Hematopoietic multipotent progenitor cell treated with erythropoietin and hydrocortisone succinate and interleukin-3 and kit ligand, for 8 days (in vitro differentiated cells): ENCODE measurements at regions not wholly inside any gene's neighbourhood (a gene's known extent, or its start where the extent isn't known, plus 50 kb on each side); places are given as distances from the start of the nearest gene placed in this dataset.

Experiments
- DNase-seq: peaks from one replicate; pipeline ENCODE4 v3.0.0-alpha.2; 2015

DNA sequence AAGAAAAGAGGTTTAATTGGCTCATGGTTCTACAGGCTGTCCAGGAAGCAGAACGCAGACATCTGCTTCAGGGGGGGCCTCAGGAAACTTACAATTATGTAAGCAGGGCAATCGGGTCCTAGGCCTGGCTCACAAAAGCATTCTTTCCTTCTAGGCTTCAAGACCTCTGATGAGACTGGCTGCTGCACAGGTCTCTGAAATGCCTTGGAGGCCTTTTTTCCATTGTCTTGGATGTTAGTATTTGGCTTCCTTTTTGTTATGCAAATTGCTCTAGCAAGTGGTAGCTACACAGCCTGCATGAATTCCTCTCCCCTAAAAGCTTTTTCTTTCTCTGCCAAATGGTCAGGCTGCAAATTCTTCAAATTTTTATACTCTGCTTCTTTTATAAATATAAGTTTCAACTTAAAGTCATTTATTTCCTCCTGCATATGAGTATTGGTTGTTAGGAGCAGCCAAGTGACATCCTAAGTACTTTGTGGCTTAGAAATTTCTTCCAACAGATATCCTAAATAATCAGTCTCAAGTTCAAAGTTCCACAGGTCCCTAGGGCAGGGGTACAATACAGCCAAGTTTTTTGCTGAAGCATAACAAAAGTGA is 83.1 kb upstream of the SEMA3A start:
- DNase-seq: no peak

DNA sequence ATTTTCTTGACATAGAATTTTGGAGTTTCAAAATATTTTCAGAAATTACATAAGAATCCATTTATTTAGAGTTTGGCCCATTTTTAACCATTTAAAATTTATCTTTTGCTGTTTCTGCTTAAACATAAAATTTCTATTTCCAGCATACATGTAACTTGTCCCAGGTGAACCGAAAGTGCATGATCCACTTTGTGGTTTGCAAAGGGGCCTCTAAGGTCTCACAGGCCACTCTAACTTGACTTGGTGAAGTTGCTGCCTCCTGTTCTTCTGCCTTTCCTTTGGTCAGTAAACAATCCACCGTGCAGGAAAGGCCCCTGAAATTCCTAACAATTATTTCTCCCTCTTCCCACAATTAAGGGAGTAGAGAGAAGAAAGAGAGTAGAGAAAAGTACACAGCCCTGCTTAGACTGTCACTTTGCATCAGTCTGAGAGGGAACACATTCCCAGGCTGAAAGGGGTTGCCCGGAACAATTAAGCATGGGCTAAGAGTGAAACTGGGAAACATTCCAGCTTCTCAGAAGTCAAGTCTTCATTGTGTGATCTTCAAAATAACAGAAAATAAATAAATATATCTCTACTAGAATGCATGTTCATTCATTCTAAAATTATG is 79.5 kb upstream of the SEMA3A start:
- no peak for DNase-seq

DNA sequence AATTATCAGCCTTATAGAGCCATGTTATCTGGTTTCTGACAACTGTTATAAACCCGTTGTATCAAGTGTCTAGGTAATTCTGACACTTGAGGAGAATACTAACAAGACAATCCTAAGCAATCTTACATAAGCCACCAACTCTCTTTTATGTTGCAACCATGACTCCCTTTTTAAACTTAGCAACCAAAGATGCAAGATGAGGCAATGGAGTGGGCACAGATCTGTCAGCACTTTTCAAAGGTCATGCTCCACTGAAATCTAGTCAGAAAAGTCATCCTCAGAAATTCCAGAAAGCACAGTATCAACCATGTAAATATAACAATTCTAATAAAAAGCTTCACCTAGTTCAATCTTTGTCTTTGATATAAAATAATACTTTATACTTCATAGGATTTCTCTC is 77.0 kb upstream of the SEMA3A start:
- DNase-seq: no peak

DNA sequence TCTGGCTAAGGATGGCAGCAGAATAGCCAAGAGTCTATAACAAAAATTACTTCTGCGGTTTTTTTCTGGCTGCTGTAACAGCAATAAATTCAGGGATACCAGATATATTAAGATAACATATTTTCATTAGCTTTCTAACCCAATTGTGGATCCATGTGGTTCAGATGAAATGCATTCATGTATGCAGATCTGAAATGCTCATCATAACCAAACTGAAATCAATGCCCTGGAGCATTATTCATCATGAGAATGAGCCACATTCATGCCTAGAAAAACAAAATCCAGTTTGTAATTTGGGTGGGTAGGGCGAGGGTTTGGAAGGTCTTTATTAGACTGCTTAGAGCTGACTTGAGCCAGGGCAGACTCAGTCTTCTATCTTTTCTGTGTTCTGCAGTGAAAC is 69.8 kb upstream of the SEMA3A start:
- DNase-seq: no peak

DNA sequence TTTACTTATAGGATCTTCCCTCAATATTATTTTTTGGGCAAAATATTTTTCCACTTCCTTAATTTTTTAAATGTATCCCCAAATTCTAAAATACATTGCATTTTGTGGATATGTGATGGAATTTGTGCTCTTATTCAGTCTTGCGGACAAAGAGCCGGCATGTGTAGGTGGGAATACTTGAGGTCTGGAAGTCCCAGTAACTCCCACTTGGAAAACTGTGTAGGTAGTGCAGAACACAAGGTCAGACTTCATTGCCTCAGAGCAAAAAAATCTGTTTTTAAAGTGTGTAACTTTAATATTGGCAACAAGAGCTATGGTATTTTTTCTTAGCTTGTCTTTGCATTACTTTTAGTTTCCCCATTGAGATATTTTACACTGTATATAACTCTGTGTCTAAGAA is 68.5 kb upstream of the SEMA3A start:
- no peak for DNase-seq

DNA sequence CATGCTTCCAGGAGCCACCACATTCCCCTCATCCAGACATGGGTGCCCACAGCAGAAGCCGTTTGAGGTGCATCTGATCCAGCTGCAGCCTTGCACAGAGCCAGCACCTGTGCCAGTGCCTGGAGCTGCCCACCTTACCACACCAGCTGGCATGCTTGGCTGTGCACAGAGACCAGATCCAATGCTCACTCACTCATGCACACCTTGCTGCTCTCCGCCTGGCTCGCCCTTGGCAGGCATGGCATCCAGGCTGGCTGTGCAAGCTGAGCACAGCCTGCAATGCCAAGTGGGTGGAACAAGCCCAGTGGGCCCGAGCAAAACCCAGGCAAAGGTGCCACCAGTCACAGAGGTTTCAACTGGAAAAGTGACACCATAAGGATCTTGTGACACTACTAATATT is 66.9 kb upstream of the SEMA3A start:
- DNase-seq: no peak

DNA sequence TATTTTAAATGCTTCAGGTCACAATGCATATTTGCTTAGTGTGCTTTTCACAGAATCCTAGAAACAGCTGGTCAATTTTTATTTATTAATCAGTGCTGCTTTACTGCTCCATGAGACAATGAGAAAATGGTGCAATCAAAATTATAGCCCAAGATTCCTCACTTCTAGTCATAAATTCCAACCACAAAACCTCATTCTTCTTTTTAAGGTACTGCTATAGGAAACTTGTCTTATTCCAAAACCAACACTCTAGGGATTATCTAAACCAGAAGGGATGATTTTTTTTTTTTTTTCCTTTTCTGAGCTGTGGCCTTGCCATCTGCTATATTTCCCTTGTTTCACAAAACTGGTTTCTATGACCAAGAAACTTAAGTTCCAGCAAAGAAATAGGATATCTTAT is 64.0 kb upstream of the SEMA3A start:
- no peak for DNase-seq

DNA sequence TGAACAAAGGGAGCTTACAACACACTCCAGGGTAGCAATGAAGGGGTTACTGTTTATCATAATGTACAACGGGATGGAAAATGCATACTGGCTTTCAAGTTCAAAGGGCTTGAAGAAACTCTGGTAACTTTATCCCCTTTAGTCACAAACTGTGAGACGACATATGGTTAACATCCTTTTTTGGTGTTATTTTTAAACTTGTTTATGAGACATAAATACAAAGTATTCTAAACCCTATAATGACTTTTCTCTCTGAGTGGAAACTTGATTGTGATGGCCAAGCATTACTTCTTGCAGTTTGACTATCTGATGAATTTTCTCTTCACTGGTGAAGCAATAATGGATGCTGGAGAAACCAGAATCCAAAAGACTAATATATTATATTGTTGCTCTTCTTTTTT is 62.0 kb upstream of the SEMA3A start:
- DNase-seq: no peak

DNA sequence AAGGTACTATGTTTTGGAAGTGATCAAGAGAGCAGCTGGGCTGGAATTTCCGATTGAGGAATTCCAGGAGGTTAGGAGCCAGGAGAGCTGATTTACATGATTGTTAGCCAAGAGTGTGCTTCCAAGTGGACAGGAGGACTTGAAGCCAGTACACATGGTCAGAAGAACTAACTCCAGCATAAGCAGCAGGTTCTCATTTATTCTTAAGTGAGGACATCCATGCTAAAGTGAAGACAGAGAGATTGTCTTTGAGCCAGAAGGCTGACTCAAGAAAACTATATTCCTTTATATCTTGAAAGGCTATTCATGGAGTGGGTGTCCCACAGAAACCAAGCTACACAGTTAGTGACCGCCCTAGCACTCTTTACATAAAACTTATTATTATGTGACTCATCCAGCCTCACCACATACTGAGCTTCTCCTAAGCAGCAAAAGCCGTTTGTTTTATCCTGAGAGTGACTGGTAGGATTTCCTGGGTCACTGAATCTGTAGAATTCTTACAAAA is 56.7 kb upstream of the SEMA3A start:
- DNase-seq: no peak

DNA sequence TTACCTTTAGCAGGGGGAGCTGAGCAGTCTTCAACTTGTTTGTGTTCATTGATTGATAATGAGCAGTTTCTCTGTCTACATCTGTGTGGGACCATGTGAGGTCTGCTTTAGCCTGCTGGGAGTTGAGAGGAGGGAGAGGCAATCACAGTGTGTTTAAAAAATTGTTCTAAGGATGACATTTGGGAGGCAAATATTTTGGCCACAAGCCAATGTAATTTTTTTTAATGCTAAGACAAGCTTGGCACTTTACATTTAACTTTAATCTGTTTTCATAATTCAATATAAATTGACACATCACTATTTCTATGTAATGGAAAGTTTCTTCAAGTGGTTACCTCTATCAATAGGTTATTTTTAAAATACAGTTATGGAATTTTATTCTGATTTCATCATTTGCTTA is 55.9 kb upstream of the SEMA3A start:
- DNase-seq: no peak

DNA sequence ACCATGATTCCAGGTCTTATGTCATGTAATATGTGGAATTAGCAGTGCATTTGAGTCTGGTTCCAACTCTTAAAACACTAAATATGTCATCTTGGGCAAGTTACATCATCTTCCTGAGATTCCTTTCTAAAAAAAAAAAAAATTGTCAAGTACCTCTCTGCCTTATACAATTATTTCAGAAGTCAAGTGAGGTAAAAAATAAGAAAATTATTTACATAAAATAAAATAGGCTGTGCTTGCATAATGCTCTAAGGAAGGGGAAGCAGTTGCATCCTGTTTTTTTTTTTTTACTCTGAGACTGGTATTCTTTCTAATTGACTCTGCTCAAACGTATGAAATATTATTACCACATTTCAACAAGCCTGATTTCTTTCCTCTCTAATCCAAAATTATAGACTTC is 55.1 kb upstream of the SEMA3A start:
- no peak for DNase-seq

DNA sequence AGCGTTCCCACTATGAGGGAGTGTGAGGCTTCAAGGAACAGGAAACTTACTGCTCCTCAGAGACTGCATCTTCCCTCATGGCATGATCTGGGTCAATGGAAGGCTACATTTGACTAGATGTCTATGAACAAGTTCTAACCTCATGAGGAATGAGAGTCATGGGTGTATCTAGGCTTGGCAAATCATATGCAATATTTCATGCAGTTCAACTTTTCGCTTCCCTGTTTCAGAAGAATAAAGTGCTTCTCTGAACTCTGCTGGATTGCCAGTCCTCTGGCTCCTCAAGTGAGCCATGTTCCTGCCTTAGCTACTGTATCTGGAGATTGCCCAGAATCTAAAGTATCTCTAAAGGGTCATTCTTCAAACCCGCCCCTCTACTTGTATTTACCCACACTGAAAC is 54.3 kb upstream of the SEMA3A start:
- no peak for DNase-seq

DNA sequence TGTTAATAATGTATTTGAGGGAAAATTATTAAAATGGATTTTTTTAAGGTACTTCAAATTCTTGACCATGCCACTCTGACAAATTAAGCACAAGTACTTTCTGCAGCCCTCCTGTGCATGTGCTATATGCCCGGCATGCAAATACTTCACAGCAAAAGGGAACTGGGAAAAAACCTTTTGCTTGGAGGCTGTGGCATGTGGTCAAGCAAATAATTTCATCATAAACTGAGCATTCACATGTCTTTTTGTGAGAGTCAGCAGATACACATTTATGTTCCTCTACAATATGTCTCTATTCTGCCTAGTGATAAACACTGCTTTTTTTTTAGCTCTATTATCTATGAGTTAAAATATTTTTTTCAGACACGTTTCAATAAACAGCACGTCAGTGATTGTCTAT is 53.7 kb upstream of the SEMA3A start:
- DNase-seq: no peak

DNA sequence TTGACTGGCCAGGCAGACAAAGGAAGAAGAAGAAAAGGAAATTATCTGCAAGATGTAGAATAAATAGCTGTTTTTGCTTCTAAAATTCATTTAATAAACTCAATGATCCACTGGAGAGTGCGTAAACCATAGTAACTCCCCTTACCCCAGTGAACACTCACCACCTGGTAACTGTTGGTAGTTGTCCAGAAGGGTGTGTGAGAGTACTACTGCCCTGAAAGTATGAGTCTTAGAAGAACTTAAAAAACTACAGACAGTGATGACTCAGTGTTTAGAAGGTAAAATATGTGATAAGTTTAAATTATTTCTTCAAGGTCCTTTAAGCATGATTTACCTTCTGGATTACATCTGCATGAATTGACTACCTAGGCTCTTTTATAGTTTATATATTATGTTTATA is 53.0 kb upstream of the SEMA3A start:
- DNase-seq: no peak

DNA sequence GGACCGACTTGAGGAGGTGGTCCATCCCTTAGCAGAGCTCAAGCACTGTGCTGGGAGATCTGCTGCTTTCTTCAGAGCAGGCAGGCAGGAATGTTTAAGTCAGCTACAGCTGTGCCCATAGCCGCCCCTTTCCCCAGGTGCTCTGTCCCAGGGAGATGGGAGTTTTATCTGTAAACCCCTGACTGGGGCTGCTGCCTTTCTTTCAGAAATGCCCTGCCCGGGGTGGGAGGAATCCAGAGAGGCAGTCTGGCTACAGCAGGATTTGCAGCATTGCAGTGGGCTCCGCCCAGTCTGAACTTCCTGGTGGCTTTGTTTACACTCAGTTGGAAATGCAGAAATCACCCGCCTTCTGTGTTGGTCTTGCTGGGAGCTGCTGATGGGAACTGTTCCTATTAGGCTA is 51.2 kb upstream of the SEMA3A start:
- no peak for DNase-seq
